ENCODE measurements at regions not wholly inside any gene's neighbourhood (a gene's known extent, or its start where the extent isn't known, plus 50 kb on each side); places are given as distances from the start of the nearest gene placed in this dataset.

GRCh38 chr3:168981396-168981795 lies 682.1 kb downstream of the MECOM start:
- TF ChIP-seq CTCF (IDR thresholded peaks at IDR 0.05; ENCODE audit: insufficient read depth, low read length) = no peak
- TF ChIP-seq REST (IDR thresholded peaks at IDR 0.05; ENCODE audit: insufficient replicate concordance, low read depth) = no peak
- no peak for TF ChIP-seq GABPA (IDR thresholded peaks at IDR 0.05; ENCODE audit: low read depth)
- no peak for TF ChIP-seq POLR2AphosphoS5 (IDR thresholded peaks at IDR 0.05; ENCODE audit: low read depth)
- TF ChIP-seq SPI1 (IDR thresholded peaks at IDR 0.05; ENCODE audit: borderline replicate concordance, low read depth) = no peak

Measured in HL-60 (cell line).